Stimulated activated memory B cell treated with anti-CD40 and anti-IgM and Interleukin-4, amounts not matched to agents 10 μg/mL and 1 μg/mL and 100 μg/mL, for 72 hours (primary cell): ENCODE measurements at regions not wholly inside any gene's neighbourhood (a gene's known extent, or its start where the extent isn't known, plus 50 kb on each side); places are given as distances from the start of the nearest gene placed in this dataset.
A peak's percentile ranks its signal among the peaks of the same experiment; 100 is the strongest.

Experiments used
- ATAC-seq: fragments of 150-1000 bp; cut with Tn5 transposase; 2 replicates; pipeline ENCODE4 v1.10.0; 2021
- H3K27ac Mint-ChIP-seq: one replicate; pipeline ENCODE4 v1.8.0; 2022; ENCODE audit warnings: mild to moderate bottlenecking, mixed read lengths
- H3K27me3 Mint-ChIP-seq: one replicate; pipeline ENCODE4 v1.8.0; 2022; ENCODE audit warnings: mixed read lengths
- H3K36me3 Mint-ChIP-seq: one replicate; pipeline ENCODE4 v1.8.0; 2022; ENCODE audit warnings: mixed read lengths
- H3K4me1 Mint-ChIP-seq: one replicate; pipeline ENCODE4 v1.8.0; 2022; ENCODE audit warnings: mixed read lengths
- H3K4me3 Mint-ChIP-seq: one replicate; pipeline ENCODE4 v1.8.0; 2022; ENCODE audit warnings: mild to moderate bottlenecking, moderate library complexity, mixed read lengths
- H3K9me3 Mint-ChIP-seq: one replicate; pipeline ENCODE4 v1.8.0; 2022; ENCODE audit warnings: mixed read lengths

GRCh38 chr10:108861181-108861754, 1062.0 kb downstream of the XPNPEP1 start:
- ATAC-seq, result no peak
- Mint-ChIP-seq H3K4me1 (no peaks in the 10 kb centered on the region), H3K27ac (no peak overlapping the region), H3K27me3 (no peaks in the 10 kb centered on the region), H3K36me3 (no peaks in the 10 kb centered on the region), H3K9me3 (no peaks in the 10 kb centered on the region), H3K4me3 (no peak overlapping the region)

DNA sequence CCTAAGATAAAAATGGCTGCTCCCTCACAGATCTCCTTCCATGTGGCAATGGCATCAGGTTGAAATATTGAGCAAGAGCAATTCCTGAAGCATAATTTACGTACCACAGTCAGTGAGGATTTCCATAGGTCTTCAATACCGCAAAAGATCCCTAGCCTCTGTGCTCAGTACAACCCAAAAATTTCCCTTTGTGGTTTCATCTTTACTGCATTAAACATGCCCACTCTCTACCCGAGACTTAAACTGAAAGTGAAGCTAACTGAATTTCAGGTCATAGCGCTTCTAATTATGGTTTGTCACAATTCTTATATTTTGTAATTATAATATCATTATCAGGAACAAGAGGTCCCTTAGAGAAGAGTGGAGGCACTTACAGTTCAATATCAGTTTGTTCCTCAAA, 1071.1 kb downstream of the XPNPEP1 start:
- Mint-ChIP-seq H3K27ac (no peak overlapping the region), H3K36me3 (no peaks in the 10 kb centered on the region)

DNA sequence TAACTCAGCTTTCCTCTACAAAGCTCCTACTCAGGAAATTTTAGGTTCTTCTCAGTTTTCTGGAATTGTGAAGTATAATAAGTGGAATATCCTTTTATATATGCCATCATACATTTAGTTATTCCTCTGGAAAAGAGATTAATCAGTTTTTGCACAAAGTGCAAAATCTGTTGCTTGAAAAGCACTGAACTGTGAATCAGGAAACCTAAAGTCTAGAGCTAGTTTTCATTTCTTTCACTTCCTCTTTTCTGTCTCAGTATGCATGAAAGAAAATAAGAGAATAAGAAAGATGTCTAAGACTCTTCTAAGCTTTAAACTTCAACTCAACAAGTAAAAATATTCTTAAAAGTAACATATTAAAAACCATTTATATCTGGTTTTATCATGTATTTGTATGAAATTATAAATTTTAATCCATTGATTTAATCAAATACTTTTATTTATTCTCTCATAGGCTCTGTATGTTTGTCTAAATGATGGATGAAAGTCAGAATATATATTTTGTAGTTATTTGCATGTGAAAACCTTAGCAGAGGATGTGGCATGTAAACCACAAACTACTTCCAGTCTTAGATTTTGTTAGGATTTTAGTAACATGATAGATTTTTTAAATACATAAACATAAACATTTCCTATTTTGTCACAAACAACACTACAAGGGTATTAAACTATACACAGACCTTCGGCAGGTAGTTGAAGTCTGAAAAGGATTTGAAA, 1073.0 kb downstream of the XPNPEP1 start:
- H3K4me1 Mint-ChIP-seq, result peaks cover 29% of the 10 kb centered on the region
- ATAC-seq, result peak; percentile 88
- no peak overlapping the region for H3K27ac Mint-ChIP-seq
- no peak overlapping the region for H3K4me3 Mint-ChIP-seq
- H3K9me3 Mint-ChIP-seq, result no peaks in the 10 kb centered on the region
- H3K36me3 Mint-ChIP-seq, result no peaks in the 10 kb centered on the region
- H3K27me3 Mint-ChIP-seq, result no peaks in the 10 kb centered on the region

More for the DNA sequence above, 1071.1 kb downstream of the XPNPEP1 start:
- Mint-ChIP-seq H3K4me1 (peaks cover 29% of the 10 kb centered on the region), H3K27me3 (no peaks in the 10 kb centered on the region), H3K4me3 (peak overlapping the region; percentile 31), H3K9me3 (no peaks in the 10 kb centered on the region)
- ATAC-seq, result peak; percentile 69

DNA sequence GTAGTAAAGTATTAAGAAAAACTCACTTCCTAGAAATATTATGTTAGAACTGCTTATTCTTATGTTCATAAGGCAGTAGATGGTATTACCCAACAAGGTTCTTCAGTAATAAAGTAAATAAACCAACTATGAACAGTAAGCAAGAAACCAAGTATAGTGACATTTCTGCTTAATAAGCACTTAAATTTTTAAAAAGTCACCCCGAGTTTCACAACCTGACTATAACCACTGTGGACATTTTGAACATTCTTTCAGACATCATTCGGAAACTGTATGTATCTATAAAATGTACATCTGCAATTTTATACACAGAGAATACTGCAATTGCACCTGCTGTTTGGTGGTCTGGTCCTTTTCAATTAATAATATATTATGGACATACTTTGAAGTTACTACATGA, 1073.6 kb downstream of the XPNPEP1 start:
- no peak overlapping the region for H3K4me3 Mint-ChIP-seq
- ATAC-seq, result no peak
- peaks cover 29% of the 10 kb centered on the region for H3K4me1 Mint-ChIP-seq
- H3K27me3 Mint-ChIP-seq, result no peaks in the 10 kb centered on the region
- no peaks in the 10 kb centered on the region for H3K36me3 Mint-ChIP-seq
- H3K9me3 Mint-ChIP-seq, result no peaks in the 10 kb centered on the region
- no peak overlapping the region for H3K27ac Mint-ChIP-seq

- peaks cover 29% of the 10 kb centered on the region for H3K4me1 Mint-ChIP-seq
- H3K4me3 Mint-ChIP-seq, result no peak overlapping the region
- no peaks in the 10 kb centered on the region for H3K9me3 Mint-ChIP-seq
- H3K36me3 Mint-ChIP-seq, result no peaks in the 10 kb centered on the region
- ATAC-seq, result no peak
- no peaks in the 10 kb centered on the region for H3K27me3 Mint-ChIP-seq
- H3K27ac Mint-ChIP-seq, result peak overlapping the region; percentile 20
Observed at GRCh38 chr10:108849186-108849585, 1074.1 kb downstream of the XPNPEP1 start.

DNA sequence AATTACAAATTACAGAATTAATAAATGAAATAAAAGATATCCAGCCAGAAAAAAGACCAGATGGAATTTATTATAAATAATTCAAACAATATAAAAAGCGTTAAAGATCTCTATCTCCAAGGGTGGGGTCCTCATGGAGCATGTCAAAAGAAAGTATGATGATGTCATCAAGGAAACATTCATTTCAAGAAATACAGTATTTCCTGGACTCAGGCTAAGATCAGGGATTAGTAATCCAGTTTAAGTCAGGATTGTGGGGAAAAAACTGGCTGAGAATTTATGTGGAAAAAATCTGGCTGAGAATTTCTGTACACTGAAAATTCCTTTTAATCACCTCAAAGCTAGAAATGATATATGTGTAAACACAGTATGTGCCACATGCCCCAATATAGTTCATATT, 1075.3 kb downstream of the XPNPEP1 start:
- no peaks in the 10 kb centered on the region for H3K9me3 Mint-ChIP-seq
- no peaks in the 10 kb centered on the region for H3K36me3 Mint-ChIP-seq
- ATAC-seq, result no peak
- H3K4me1 Mint-ChIP-seq, result peaks cover 28% of the 10 kb centered on the region
- no peak overlapping the region for H3K4me3 Mint-ChIP-seq
- H3K27ac Mint-ChIP-seq, result no peak overlapping the region
- H3K27me3 Mint-ChIP-seq, result no peaks in the 10 kb centered on the region

GRCh38 chr10:108840944-108841343, 1082.4 kb downstream of the XPNPEP1 start:
- no peaks in the 10 kb centered on the region for H3K36me3 Mint-ChIP-seq
- no peak for ATAC-seq
- H3K9me3 Mint-ChIP-seq, result no peaks in the 10 kb centered on the region
- no peak overlapping the region for H3K4me3 Mint-ChIP-seq
- H3K27ac Mint-ChIP-seq, result no peak overlapping the region
- H3K4me1 Mint-ChIP-seq, result no peaks in the 10 kb centered on the region
- no peaks in the 10 kb centered on the region for H3K27me3 Mint-ChIP-seq

GRCh38 chr10:108836362-108836761, 1086.9 kb downstream of the XPNPEP1 start:
- Mint-ChIP-seq H3K27me3 (no peaks in the 10 kb centered on the region), H3K4me1 (no peaks in the 10 kb centered on the region), H3K9me3 (no peaks in the 10 kb centered on the region), H3K36me3 (no peaks in the 10 kb centered on the region), H3K4me3 (no peak overlapping the region), H3K27ac (no peak overlapping the region)
- no peak for ATAC-seq

GRCh38 chr10:108822026-108822425, 1101.3 kb downstream of the XPNPEP1 start:
- Mint-ChIP-seq H3K27me3 (no peaks in the 10 kb centered on the region), H3K4me1 (no peaks in the 10 kb centered on the region), H3K36me3 (no peaks in the 10 kb centered on the region), H3K9me3 (no peaks in the 10 kb centered on the region), H3K27ac (no peak overlapping the region), H3K4me3 (no peak overlapping the region)
- ATAC-seq, result no peak

DNA sequence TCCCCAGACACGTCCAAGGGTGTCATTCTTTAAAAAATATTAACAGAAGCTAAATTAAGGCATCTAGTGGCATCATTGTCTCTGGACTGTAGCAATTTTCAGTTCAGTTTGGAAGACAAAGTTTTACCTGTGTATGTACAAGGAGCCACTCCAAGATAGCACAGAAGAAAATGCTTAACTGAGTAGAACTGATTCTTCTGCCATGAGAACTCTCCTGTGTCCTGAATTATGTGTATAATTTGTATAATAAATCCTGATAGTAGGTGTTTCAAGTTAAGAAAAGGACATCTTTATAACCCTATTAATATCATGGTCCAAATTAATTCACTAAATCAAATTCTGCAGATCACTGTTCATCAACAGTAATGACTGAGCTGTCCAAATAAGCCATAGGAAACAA, 1104.0 kb downstream of the XPNPEP1 start:
- H3K27ac Mint-ChIP-seq, result no peak overlapping the region
- ATAC-seq, result no peak
- no peaks in the 10 kb centered on the region for H3K4me1 Mint-ChIP-seq
- no peaks in the 10 kb centered on the region for H3K36me3 Mint-ChIP-seq
- no peaks in the 10 kb centered on the region for H3K27me3 Mint-ChIP-seq
- H3K9me3 Mint-ChIP-seq, result no peaks in the 10 kb centered on the region
- H3K4me3 Mint-ChIP-seq, result no peak overlapping the region

GRCh38 chr10:108817584-108817983, 1105.7 kb downstream of the XPNPEP1 start:
- H3K27me3 Mint-ChIP-seq, result no peaks in the 10 kb centered on the region
- H3K4me3 Mint-ChIP-seq, result no peak overlapping the region
- no peaks in the 10 kb centered on the region for H3K36me3 Mint-ChIP-seq
- H3K4me1 Mint-ChIP-seq, result no peaks in the 10 kb centered on the region
- no peak for ATAC-seq
- H3K9me3 Mint-ChIP-seq, result no peaks in the 10 kb centered on the region
- H3K27ac Mint-ChIP-seq, result no peak overlapping the region

- no peak for ATAC-seq
- H3K4me1 Mint-ChIP-seq, result no peaks in the 10 kb centered on the region
- H3K4me3 Mint-ChIP-seq, result no peak overlapping the region
- no peaks in the 10 kb centered on the region for H3K27me3 Mint-ChIP-seq
- H3K27ac Mint-ChIP-seq, result no peak overlapping the region
- no peaks in the 10 kb centered on the region for H3K9me3 Mint-ChIP-seq
- no peaks in the 10 kb centered on the region for H3K36me3 Mint-ChIP-seq
Observed at GRCh38 chr10:108817135-108817534, 1106.2 kb downstream of the XPNPEP1 start.

DNA sequence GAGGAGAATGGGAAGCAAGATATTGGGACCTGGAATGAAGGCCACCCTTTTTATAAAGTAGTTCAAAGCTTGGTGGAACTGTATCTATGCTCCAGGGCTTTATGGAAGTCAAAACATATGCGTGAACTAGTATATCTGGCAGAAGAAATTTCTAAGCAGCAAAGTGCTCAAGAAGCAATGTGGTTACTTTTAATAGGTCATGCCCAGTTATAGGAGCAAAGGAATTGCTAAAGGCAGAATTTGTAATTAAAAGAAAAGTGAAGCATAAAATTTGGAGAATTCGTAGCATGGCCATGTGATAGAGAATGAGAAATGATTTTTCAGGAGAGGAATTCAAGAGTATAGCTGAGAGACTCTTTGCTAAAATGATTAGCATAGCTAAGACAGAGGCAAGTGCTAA, 1110.4 kb downstream of the XPNPEP1 start:
- no peaks in the 10 kb centered on the region for H3K4me1 Mint-ChIP-seq
- no peak overlapping the region for H3K4me3 Mint-ChIP-seq
- H3K36me3 Mint-ChIP-seq, result no peaks in the 10 kb centered on the region
- ATAC-seq, result no peak
- no peaks in the 10 kb centered on the region for H3K9me3 Mint-ChIP-seq
- no peak overlapping the region for H3K27ac Mint-ChIP-seq
- H3K27me3 Mint-ChIP-seq, result no peaks in the 10 kb centered on the region

- no peak overlapping the region for H3K27ac Mint-ChIP-seq
- no peaks in the 10 kb centered on the region for H3K4me1 Mint-ChIP-seq
- H3K4me3 Mint-ChIP-seq, result no peak overlapping the region
- no peaks in the 10 kb centered on the region for H3K27me3 Mint-ChIP-seq
- no peak for ATAC-seq
- H3K36me3 Mint-ChIP-seq, result no peaks in the 10 kb centered on the region
- H3K9me3 Mint-ChIP-seq, result no peaks in the 10 kb centered on the region
Observed at GRCh38 chr10:108812296-108812695, 1111.0 kb downstream of the XPNPEP1 start.

GRCh38 chr10:108808228-108808627, 1115.1 kb downstream of the XPNPEP1 start:
- Mint-ChIP-seq H3K4me1 (no peaks in the 10 kb centered on the region), H3K27ac (no peak overlapping the region), H3K36me3 (no peaks in the 10 kb centered on the region), H3K4me3 (no peak overlapping the region), H3K27me3 (no peaks in the 10 kb centered on the region), H3K9me3 (no peaks in the 10 kb centered on the region)
- ATAC-seq, result no peak

DNA sequence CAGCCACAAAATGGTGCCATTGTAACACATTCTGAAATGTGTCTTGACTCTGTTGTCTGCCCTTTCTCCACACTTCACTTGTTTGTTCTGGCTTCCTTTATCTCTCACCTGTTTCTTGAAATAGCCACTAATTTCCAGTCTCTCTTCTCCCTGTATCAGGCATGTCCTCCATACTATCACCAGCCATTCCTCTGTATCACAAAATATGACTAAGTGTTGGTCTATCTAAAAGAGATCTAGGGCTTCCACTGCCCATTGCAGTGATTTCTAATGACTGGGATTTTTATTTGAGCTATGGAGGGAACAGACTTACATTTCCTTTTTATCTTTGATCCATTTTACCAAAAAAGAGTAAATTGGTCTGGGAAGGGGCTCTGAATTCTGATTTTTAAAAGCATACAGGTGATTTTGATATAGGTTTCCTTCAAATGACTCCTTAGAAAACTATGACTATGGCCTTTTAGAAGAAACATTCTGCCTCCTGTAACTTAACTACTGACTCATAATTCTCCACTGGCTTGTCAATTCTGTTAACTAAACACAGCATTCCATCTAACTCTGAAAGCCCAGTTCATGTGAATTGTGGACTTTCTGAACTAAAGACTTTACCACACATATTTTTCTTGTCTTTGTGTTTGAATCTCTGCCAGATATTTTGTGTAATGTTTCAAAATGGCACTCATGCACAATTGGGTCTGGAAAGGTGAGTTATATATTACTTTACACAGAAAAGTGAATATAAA, 1121.4 kb downstream of the XPNPEP1 start:
- H3K4me3 Mint-ChIP-seq, result no peak overlapping the region
- ATAC-seq, result no peak
- H3K36me3 Mint-ChIP-seq, result no peaks in the 10 kb centered on the region
- peaks cover 3% of the 10 kb centered on the region for H3K9me3 Mint-ChIP-seq
- no peaks in the 10 kb centered on the region for H3K27me3 Mint-ChIP-seq
- H3K4me1 Mint-ChIP-seq, result no peaks in the 10 kb centered on the region
- no peak overlapping the region for H3K27ac Mint-ChIP-seq
